ENCODE measurements at regions not wholly inside any gene's neighbourhood (a gene's known extent, or its start where the extent isn't known, plus 50 kb on each side); places are given as distances from the start of the nearest gene placed in this dataset.

GRCh38 chrX:8090482-8090881, 80.6 kb downstream of the VCX2 start:
- no peaks in the 10 kb centered on the region for H3K79me2 ChIP-seq (ENCODE audit: insufficient read depth, low read length)
- no peaks in the 10 kb centered on the region for H3K27me3 Mint-ChIP-seq (ENCODE audit: low read depth in 3 of 3)

GRCh38 chrX:8089141-8089540, 81.9 kb downstream of the VCX2 start:
- Histone ChIP-seq H2AFZ (ENCODE audit: insufficient read depth, low read depth, low read length, poor library complexity, severe bottlenecking) (no peak overlapping the region), H3K79me2 (ENCODE audit: insufficient read depth, low read length) (no peaks in the 10 kb centered on the region), H3K4me2 (replicated peaks; ENCODE audit: extremely low read depth, low read length, poor library complexity, severe bottlenecking) (no peak overlapping the region), H3K27ac (ENCODE audit: low read depth in 1 of 2, low read length in 2 of 2) (no peak overlapping the region), H3K9me3 (replicated peaks in 1 of 2; ENCODE audit: control insufficient read depth in 1 of 2, insufficient read depth in 1 of 2, low read length in 2 of 2) (no peaks in the 10 kb centered on the region), H3K4me1 (ENCODE audit: control insufficient read depth in 1 of 2, insufficient read depth in 2 of 2, low read length in 2 of 2) (no peaks in the 10 kb centered on the region), H3K36me3 (replicated peaks in 1 of 2; ENCODE audit: control insufficient read depth in 1 of 2, insufficient read depth in 2 of 2, low read length in 2 of 2) (no peaks in the 10 kb centered on the region), H4K20me1 (ENCODE audit: insufficient read depth, low read length) (no peaks in the 10 kb centered on the region), H3K27me3 (ENCODE audit: control insufficient read depth in 2 of 2, insufficient read depth in 2 of 2, low read length in 2 of 2) (no peaks in the 10 kb centered on the region), H3K9ac (ENCODE audit: insufficient read depth, low read length, poor library complexity, severe bottlenecking) (no peak overlapping the region), H3K4me3 (replicated peaks in 1 of 3; ENCODE audit: low read depth in 2 of 3, low read length in 3 of 3) (no peak overlapping the region)
- DNase-seq = no peak
- peaks cover 0 to 7% (median 0%) of the 10 kb centered on the region in 7 donors for H3K9me3 Mint-ChIP-seq
- no peaks in the 10 kb centered on the region for H3K36me3 Mint-ChIP-seq
- intact Hi-C loops (cut with micrococcal nuclease) = no loop called here
- no peak overlapping the region for H3K27ac Mint-ChIP-seq
- no peak overlapping the region for H3K4me3 Mint-ChIP-seq
- H3K27me3 Mint-ChIP-seq (ENCODE audit: low read depth in 3 of 3) = no peaks in the 10 kb centered on the region
- no peak for TF ChIP-seq CTCF (IDR thresholded peaks at IDR 0.05)
- WGBS (ENCODE audit: insufficient coverage) = no CpG with 5 or more reads among the region's 4 CpGs
- no peaks in the 10 kb centered on the region for H3K4me1 Mint-ChIP-seq

More at GRCh38 chrX:8090482-8090881, 80.6 kb downstream of the VCX2 start:
- intact Hi-C loops (cut with micrococcal nuclease) = no loop called here
- Histone ChIP-seq H3K27me3 (ENCODE audit: control insufficient read depth in 2 of 2, insufficient read depth in 2 of 2, low read length in 2 of 2) (no peaks in the 10 kb centered on the region), H3K36me3 (replicated peaks in 1 of 2; ENCODE audit: control insufficient read depth in 1 of 2, insufficient read depth in 2 of 2, low read length in 2 of 2) (no peaks in the 10 kb centered on the region), H3K9ac (ENCODE audit: insufficient read depth, low read length, poor library complexity, severe bottlenecking) (no peak overlapping the region), H3K4me1 (ENCODE audit: control insufficient read depth in 1 of 2, insufficient read depth in 2 of 2, low read length in 2 of 2) (no peaks in the 10 kb centered on the region), H3K4me2 (replicated peaks; ENCODE audit: extremely low read depth, low read length, poor library complexity, severe bottlenecking) (no peak overlapping the region), H4K20me1 (ENCODE audit: insufficient read depth, low read length) (no peaks in the 10 kb centered on the region), H2AFZ (ENCODE audit: insufficient read depth, low read depth, low read length, poor library complexity, severe bottlenecking) (no peak overlapping the region), H3K9me3 (replicated peaks in 1 of 2; ENCODE audit: control insufficient read depth in 1 of 2, insufficient read depth in 1 of 2, low read length in 2 of 2) (no peaks in the 10 kb centered on the region), H3K27ac (ENCODE audit: low read depth in 1 of 2, low read length in 2 of 2) (no peak overlapping the region), H3K4me3 (replicated peaks in 1 of 3; ENCODE audit: low read depth in 2 of 3, low read length in 3 of 3) (no peak overlapping the region)
- no peak for TF ChIP-seq CTCF (IDR thresholded peaks at IDR 0.05)
- Mint-ChIP-seq H3K9me3 (peaks cover 0 to 7% (median 0%) of the 10 kb centered on the region in 7 donors), H3K4me1 (no peaks in the 10 kb centered on the region), H3K4me3 (no peak overlapping the region), H3K36me3 (no peaks in the 10 kb centered on the region), H3K27ac (no peak overlapping the region)
- no peak for DNase-seq
- WGBS (ENCODE audit: insufficient coverage) = no CpG with 5 or more reads among the region's 3 CpGs
